ENCODE measurements at regions not wholly inside any gene's neighbourhood (a gene's known extent, or its start where the extent isn't known, plus 50 kb on each side); places are given as distances from the start of the nearest gene placed in this dataset.

- DNase-seq, result no peak
- H2AFZ ChIP-seq (ENCODE audit: low read length), result no peak overlapping the region
- Mint-ChIP-seq H3K9me3 (no peaks in the 10 kb centered on the region), H3K27me3 (ENCODE audit: low read depth) (no peaks in the 10 kb centered on the region), H3K27ac (no peak overlapping the region), H3K4me3 (no peak overlapping the region), H3K4me1 (no peaks in the 10 kb centered on the region), H3K36me3 (ENCODE audit: insufficient read depth in 1 of 3, low read depth in 3 of 3) (no peaks in the 10 kb centered on the region)
- no peaks in the 10 kb centered on the region for H4K20me1 ChIP-seq (ENCODE audit: control insufficient read depth, insufficient read depth, insufficient read length)
- H2BK20ac ChIP-seq (ENCODE audit: low read depth, low read length, poor library complexity, severe bottlenecking), result no peak overlapping the region
- no peak overlapping the region for H4K5ac ChIP-seq (ENCODE audit: insufficient read length, low read depth, low read length)
- WGBS (ENCODE audit: extremely low coverage, insufficient read length, low lambda C conversion rate), result no CpG with 5 or more reads among the region's 3 CpGs
- no peaks in the 10 kb centered on the region for H3K9me3 ChIP-seq (ENCODE audit: control insufficient read depth, low read depth, low read length)
- no peaks in the 10 kb centered on the region for H3K4me1 ChIP-seq (ENCODE audit: insufficient read depth, low read length)
- no peak overlapping the region for H3T11ph ChIP-seq (ENCODE audit: low read length)
- no peak overlapping the region for H3K56ac ChIP-seq (ENCODE audit: insufficient read length, low read depth, low read length)
- TF ChIP-seq, protein P1, sequence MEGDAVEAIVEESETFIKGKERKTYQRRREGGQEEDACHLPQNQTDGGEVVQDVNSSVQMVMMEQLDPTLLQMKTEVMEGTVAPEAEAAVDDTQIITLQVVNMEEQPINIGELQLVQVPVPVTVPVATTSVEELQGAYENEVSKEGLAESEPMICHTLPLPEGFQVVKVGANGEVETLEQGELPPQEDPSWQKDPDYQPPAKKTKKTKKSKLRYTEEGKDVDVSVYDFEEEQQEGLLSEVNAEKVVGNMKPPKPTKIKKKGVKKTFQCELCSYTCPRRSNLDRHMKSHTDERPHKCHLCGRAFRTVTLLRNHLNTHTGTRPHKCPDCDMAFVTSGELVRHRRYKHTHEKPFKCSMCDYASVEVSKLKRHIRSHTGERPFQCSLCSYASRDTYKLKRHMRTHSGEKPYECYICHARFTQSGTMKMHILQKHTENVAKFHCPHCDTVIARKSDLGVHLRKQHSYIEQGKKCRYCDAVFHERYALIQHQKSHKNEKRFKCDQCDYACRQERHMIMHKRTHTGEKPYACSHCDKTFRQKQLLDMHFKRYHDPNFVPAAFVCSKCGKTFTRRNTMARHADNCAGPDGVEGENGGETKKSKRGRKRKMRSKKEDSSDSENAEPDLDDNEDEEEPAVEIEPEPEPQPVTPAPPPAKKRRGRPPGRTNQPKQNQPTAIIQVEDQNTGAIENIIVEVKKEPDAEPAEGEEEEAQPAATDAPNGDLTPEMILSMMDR (conservative IDR thresholded peaks at IDR 0.05), result no peak
- no peak overlapping the region for H2AK5ac ChIP-seq (ENCODE audit: insufficient read length, low read length)
- no peaks in the 10 kb centered on the region for H3K79me2 ChIP-seq (ENCODE audit: insufficient read depth, low read length)
- H3K14ac ChIP-seq (ENCODE audit: insufficient read depth, low read length), result no peak overlapping the region
- no peak overlapping the region for H2BK5ac ChIP-seq (ENCODE audit: insufficient read length, low read length)
- no peak overlapping the region for H3K9ac ChIP-seq (ENCODE audit: extremely low read depth, insufficient read length, low read length)
- no peak overlapping the region for H3K4ac ChIP-seq (ENCODE audit: low read depth, low read length)
- H3K18ac ChIP-seq (ENCODE audit: insufficient read length, low read depth, low read length), result no peak overlapping the region
- H3K79me1 ChIP-seq (ENCODE audit: insufficient read depth, low read depth, low read length, poor library complexity, severe bottlenecking), result no peaks in the 10 kb centered on the region
- H3K27me3 ChIP-seq (ENCODE audit: insufficient read depth, low read length), result no peaks in the 10 kb centered on the region
- H3K4me2 ChIP-seq (ENCODE audit: insufficient read depth, insufficient read length, low read length), result no peak overlapping the region
- H4K8ac ChIP-seq (replicated peaks; ENCODE audit: insufficient read length, low read depth, low read length), result no peak overlapping the region
- H3K27ac ChIP-seq (ENCODE audit: insufficient read length, low read depth, low read length), result no peak overlapping the region
- no peaks in the 10 kb centered on the region for H3K23me2 ChIP-seq (ENCODE audit: insufficient read length, low read depth, low read length, poor library complexity, severe bottlenecking)
- no peak overlapping the region for H3K23ac ChIP-seq (ENCODE audit: insufficient read length, low read depth, low read length)
- no peak overlapping the region for H2BK15ac ChIP-seq (ENCODE audit: low read depth, low read length)
- H2BK120ac ChIP-seq (ENCODE audit: low read depth, low read length, poor library complexity, severe bottlenecking), result no peak overlapping the region
- H2BK12ac ChIP-seq (ENCODE audit: insufficient read length, low read depth, low read length), result no peak overlapping the region
- no peak overlapping the region for H4K91ac ChIP-seq (ENCODE audit: insufficient read length, low read depth, low read length)
Observed at GRCh38 chr5:29994519-29994918, 1199.0 kb upstream of the CDH6 start.

Measured in H9 (cell line).